NCI-H345 treated with DMSO at 0.1 percent for 48 hours (cell line): ENCODE measurements at regions not wholly inside any gene's neighbourhood (a gene's known extent, or its start where the extent isn't known, plus 50 kb on each side); places are given as distances from the start of the nearest gene placed in this dataset.
"Not testable (repeated sequence)": the region's sequence is repeated elsewhere in the genome, so short reads cannot be mapped to it uniquely, and the experiment has no call there.

Source experiments
- DNase-seq: peaks from one replicate; lab custom pipeline; 2025; ENCODE audit not compliant: unreplicated experiment; lab: John Stamatoyannopoulos, UW

DNA sequence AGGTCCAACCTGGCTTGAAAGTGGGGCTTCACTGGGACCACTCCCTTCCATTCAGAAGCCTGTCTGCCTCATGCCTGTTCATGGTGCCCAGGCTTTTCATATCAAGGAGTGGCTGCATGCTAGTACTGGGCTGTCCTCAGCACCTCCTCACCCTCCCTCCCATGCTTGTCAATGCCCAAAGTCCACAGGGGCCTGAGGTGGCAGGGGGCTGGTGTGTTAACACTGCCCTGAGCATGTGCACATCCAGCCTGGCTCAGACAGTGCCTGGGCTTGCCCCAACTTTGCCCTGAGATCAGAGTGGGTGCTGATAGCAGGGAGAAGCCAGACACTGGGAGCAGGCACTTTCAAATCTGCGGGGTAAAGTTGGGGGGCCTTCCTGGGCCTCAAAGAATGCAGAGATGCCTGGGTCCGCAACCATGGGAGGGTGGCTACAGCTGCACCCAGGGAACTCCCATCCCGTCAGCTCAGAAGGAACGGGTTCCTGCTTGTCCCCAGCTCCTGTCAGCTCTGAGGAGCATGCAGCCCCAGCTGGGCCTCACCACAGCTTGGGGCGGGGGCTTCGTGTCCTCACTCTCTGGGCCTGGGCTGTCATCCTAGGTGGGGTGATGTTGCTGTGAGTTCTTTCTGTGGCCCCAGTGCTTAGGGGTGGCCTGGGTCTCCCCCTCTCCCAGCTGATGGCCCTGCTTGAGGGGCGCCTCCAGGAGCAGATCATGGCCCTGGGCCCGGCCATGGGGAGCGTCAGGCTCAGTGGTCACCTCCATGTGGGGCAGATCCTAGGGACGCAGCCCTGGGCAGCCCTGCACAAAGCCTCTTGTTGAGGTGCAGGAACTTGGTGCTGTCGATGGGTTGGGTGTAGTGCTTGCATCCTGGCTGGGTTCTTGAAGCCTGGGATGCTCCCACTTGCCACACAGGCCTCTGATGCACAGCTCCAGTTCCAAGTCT is 830.6 kb upstream of the SLITRK5 start:
- no peak for DNase-seq

DNA sequence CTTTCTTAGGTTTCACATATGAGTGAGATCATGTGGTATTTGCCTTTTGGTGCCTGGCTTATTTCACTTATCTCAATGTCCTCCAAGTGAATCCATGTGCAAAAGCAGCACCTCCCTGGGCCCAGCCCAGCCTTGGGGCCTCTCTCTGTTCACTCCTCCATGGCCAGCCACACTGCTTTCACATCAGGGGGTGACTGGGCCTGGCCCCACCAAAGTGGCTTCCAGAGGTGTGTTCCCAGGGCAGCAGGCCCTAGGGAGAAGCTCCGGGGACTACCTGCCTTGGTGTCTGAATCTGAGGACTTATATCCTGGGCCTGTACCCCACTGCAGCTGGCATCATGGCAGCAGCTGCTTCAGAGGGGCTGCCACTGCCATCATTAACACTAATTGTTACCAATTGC is 829.9 kb upstream of the SLITRK5 start:
- no peak for DNase-seq

DNA sequence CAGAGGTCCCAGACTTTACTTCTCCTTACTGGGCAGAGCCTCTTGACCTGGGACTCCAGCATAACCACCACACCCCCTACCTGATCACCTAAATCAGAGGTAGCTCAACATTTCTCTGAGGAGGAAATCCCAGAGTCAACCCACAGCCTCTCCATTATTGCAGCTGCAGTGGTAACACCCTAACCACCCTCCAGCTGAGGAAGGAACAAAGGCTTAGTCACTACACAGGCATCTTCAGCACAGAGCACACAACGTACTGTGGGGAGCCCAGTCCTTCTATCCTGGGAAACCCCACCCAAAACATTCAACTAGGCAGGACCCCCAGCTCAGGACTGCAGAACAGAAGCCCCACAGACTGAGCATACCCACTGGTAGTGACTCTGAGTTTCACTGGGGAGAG is 824.7 kb upstream of the SLITRK5 start:
- DNase-seq, result no peak

DNA sequence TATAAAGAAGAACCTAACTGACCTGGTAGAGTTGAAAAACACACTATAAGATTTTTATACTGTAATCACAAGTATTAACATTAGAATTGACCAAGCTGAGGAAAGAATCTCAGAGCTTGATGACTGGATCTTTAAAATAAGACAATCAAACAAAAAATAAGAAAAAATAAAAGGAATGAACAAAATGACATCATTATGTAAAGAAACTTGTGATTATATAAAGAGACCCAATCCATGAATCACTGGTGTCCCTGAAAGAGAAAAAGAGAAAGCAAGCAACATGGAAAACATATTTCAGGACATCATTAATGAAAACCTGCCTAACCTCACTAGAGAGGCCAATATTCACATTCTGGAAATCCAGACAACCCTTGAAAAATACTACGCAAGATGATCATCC is 822.5 kb upstream of the SLITRK5 start:
- no peak for DNase-seq

DNA sequence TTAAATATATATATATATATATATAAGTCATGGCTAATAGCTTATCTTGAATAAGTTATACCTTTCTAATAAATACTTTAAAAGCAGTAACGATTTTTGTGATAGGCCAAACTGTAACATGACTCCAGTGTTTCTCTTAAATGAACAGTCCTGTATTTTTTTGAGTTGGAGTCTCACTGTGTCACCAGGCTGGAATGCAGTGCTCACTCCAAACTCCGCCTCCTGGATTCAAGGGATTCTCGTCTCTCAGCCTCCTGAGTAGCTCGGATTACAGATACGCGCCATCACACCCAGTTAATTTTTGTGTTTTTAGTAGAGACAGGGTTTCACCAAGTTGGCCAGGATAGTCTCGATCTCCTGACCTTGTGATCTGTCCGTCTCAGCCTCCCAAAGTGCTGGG is 814.2 kb upstream of the SLITRK5 start:
- DNase-seq, result no peak

DNA sequence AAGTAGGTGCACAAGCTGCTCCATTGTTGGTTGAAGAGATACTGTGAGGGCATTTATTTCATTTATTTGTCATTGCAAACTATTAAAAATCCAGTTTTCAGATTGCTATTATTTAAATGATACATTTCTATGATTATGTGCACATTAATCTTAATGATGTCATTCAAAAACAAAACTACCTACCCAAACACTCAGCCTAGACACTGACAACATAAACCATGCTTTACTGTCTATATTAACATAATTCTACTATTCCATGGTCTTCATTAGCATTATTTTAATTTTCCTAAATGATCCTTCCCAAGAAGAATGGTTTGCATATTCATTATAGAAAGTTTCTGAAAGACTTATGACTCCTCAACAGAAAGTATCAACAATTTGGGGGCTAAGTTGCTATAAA is 813.0 kb upstream of the SLITRK5 start:
- DNase-seq, result no peak

DNA sequence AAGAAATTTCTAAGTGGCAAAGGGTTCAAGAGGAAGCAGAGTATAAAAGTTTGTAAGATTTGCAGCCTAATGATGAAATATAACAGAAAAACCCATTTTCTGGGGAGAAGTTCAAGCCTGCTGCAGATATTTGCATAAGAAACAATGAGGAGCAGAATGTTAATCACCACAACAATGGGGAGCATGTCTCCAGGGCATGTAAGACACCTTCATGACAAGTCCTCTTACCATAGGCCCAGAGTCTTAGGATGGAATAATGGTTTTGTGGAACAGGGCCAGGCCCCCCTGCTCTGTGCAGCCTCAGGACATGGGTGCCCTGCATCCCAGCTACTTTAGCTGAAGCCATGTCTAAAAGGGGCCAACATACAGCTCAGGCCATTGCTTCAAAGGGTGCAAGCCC is 809.0 kb upstream of the SLITRK5 start:
- no peak for DNase-seq

DNA sequence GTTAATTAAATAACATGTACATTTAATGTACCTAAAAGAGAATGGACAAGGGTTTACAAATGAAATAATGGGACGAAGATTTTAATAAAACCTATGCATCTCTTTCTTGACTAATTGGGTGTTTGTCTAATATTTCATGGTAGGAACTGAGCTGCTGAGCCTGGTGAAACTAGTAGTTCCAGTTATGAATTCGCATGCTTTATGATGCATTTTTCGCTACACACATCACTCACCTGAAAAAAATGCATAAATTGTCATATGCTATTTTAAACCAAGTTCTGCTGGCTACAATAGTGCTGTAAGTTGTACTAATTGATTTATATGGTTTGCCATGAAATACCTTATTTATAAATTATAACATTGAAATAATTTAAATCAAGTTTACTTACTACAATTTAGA is 806.8 kb upstream of the SLITRK5 start:
- DNase-seq, result no peak

DNA sequence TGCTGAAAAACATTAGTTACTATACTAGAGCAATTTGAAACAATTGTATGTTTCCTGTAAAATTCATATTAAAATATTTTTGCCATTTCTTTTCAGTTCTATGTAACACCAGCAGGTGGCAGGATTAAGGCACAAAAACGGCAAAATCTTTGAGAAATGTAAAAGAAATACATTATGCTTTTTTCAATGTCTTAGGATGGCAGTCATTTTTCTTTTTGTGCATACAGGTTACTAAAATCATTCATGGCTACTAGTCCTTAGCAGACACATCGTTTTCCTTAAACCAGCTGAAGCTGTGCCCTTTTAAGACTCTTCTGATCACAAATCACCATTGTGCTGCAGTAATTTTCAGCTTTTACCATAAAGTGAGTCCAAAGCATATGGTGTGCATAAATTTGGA is 800.7 kb upstream of the SLITRK5 start:
- no peak for DNase-seq

DNA sequence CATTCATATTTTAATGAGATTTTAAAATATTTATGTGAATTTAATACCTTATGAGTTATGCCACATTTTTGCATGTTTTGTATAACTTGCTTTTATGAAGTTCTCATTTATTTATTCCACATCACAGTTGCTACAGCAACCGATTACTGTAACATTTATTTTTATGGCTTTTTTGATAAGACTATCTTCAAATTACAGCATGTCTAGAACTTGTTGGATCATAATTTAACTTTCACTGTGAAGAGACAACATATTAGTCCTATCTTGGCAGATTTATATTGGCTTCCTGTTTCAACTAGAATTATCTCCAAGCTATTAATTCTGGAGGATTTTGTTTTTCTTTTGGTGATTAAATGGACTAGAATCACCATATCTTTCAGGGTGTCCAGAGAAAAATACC is 793.7 kb upstream of the SLITRK5 start:
- DNase-seq, result no peak

DNA sequence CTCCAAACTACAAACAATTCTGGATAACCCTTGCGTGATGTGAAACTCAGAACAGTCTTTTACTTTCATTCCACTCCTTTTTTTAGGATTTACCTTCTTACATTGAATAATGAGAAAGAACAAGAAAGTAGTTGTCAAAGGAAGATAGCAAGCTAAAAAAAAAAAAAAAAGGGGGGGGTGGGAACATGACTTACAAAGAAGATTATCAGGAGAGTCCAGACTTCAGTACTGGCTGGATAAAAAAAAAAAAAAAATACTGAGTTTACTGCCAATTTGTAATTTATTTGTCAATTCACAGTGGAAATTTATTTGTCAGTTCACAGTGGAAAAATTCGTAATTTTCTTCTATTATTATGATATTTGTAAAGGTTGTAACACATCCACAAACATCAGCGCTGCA is 792.4 kb upstream of the SLITRK5 start:
- DNase-seq, result no peak

DNA sequence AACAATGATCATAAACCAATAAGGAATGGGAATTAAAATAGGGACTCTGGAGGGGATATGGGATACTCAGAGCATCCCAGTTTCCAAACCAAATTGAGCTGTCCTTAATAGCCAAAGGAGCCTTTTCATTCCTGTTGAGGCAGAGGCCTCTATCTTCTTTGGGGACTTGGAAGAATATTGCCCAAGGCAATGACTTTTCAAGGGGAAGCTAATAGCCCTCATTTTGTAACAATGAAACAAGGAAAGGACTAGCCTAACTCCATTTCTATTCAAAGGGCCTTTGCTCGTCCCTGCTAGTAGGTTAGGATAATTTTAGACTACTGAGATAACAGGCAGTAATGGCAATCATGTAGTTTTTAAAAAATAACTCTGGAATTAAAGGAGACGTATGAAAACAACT is 789.8 kb upstream of the SLITRK5 start:
- DNase-seq, result no peak

DNA sequence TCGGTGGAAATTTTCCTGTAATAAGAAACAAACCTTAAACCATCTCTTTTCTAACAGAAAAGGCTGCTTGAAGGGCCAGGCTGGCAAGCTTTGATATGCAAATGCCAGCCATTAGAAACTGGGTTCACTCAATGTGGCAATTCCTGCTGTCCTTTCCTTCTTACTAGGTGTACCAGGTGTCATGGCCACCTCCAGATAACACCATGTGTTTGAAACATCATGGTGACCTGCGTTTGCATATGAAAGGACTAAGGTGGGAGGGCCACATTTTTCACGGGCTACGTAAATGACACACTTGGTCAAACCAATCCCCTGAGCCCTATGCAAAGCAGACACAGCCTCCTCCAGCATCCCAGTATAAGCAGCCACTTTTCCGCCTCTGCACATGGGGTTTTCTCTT is 789.1 kb upstream of the SLITRK5 start:
- no peak for DNase-seq

DNA sequence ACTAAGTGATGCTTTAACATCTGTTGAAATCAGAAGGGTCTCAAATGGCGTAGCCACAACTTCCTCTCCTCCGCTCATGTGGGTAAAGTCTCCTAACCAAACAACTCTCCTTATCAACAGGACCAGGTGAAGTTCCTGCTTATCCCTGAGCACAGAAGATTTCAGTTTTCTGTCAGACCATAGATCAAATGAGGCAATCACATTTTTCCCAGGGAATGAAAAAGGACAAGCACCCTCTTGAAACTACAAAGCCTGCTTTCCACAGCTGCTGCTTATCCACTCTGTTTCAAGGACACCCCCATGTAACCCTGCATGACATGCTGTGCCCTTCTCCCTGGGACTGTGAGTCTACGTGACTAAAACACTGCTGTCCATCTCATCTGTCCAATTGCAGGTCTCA is 788.3 kb upstream of the SLITRK5 start:
- DNase-seq, result no peak

DNA sequence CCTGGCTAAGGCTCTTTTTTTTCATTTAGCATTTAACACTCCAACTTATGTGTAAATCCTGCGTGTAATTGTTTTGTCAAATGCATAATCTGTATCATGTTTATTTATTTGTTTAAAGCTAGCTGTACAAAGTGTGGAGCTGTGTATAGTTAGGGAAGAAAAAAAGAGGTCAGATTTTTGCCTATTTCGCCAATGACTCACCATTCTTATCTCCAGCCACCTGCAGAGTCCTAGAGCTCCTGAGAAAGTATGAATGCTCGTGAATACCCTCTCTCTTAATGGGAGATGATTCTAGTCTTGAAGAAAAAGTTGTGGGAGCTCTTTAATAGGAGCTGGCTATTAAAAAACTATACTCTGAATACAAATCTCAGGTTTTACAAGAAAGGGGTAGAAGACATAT is 778.8 kb upstream of the SLITRK5 start:
- DNase-seq, result no peak

DNA sequence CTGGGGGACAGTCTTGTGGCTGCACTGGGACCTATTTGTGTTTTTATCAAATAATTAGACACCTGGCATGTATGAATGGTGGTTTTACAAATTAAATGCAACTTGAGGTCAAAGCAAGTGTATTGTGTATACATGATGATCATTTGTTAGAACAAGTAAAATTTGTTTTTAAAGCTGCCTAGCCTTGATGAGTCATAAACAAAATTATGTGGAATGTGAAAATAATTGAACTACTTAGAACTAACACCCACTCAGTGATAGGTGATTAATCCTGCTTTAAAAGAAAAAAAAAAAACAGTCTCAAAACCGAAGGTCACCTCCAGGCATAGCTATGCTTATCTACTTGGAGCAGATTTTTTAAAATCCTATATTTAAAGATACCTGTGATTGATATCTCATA is 770.3 kb upstream of the SLITRK5 start:
- no peak for DNase-seq

DNA sequence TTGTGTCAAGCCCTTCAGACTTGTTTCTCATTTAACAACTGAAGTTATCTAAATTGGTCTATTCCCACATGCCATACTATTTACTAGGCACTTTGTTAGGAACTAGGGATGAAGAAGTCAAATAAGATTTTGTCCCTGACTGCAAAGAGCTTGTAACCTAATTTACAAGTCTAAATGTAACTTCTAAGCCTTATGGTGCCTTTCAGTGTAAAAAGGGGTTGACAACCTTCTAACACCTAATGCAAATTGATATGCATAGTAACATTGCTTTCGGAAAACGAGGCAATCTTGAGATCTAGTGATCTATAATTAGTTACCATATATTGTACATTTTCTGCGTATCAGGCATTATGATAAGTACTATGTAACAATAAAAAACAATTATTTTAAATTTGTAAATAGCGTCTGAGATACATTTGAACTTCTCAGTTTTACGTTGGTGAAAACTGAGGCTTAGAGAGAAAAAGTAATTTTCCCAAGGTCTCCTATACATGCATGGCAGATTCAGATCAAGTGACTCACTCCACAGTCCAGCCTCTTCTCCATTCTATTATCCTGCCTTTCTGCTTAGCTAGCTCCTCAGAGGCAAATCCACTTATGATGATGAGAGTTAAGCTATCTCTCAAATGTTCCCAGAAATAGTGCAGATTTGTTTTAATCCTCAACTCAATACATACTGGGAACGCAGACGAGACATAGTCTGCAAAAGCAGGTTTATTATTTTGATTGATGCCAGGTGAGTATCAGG is 764.9 kb upstream of the SLITRK5 start:
- no peak for DNase-seq

DNA sequence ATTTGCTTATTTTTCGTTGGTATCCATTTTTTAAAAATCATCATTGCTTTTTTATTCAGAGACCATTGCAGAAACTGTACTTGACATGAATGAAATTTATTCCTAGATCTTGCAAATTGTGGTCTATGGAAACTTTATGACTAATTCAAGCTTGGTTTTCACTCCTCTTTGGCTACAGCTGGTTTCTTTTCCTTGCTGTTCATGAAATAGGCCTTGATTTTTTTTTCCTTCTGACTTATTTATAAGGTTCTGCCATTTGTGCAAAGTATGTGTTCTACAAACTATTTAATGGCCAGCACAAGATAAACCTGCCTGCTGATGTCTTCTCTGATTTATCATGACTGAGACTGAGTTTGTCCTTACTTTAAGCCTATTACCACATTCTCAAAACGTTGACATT is 764.0 kb upstream of the SLITRK5 start:
- DNase-seq, result no peak

DNA sequence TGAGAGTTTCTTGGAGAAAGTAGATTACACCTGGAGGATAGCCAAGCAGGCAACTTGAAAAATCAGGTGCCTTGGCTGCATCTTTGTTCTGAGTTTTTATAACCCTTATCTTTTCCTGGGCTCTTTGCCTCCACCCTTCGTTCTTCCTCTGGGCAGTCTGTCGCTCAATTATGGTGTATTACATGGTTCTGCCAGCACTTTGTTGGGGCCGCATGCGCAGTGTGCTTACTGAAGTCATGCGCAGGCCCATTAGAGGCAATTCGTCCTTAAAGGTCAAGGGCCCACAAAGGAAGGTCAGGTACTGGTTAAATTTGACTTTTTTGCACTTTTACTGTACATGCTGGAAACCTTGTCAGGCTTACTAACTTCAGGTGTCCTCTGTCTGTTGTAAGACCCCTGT is 761.9 kb upstream of the SLITRK5 start:
- no peak for DNase-seq

DNA sequence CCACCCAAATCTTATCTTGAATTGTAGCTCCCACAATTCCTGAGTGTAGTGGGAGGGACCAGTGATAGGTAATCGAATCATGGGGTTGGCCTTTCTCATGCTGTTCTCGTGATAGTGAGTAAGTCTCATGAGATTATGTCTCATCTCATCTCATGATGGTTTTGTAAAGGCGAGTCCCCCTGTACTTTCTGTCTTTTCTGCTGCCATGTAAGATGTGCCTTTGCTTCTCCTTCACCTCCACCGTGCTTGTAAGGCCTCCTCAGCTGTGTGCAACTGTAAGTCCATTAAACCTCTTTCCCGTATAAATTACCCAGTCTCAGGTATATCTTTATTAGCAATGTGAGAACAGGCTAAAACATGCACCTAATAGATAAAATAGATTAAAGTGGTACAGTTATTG is 756.4 kb upstream of the SLITRK5 start:
- no peak for DNase-seq

DNA sequence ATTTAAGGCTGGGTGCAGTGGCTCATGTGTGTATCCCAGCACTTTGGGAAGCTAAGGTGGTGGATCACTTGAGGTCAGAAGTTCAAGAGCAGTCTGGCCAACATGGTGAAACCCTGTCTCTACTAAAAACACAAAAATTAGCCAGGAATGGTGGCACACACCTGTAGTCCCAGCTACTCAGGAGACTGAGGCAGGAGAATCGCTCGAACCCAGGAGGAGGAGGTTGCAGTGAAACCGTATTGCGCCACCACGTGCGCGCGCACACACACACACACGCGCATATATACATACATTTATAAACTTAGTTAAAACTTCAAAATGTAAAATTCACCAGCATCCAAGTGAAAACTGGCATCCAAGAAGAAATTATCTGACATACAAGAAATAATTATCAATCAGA is 753.7 kb upstream of the SLITRK5 start:
- not testable (repeated sequence) for DNase-seq

DNA sequence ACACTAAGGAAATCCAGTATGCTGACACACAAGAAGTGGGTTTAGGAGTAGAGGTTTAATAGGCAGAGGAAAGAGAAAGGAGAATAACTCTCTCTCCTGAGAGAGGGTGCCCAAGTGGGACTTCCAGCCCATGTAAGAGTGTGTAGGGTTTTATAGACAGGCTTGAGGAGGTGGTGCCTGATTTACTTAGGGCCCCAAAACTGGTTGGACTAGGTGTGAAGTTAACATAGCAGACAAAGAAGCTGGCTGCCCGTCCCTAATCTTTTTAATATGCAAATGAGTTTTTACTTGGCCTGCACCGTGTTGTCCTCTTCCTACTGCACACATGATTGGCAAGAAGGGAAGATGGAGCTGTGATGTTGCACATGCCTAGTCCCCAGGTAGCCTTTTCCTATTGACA is 752.5 kb upstream of the SLITRK5 start:
- no peak for DNase-seq
